Smooth muscle cell (in vitro differentiated cells): ENCODE measurements at regions not wholly inside any gene's neighbourhood (a gene's known extent, or its start where the extent isn't known, plus 50 kb on each side); places are given as distances from the start of the nearest gene placed in this dataset.

Experiments
- DNase-seq: peaks from one replicate; lab custom pipeline; 2025; ENCODE audit not compliant: unreplicated experiment; lab: John Stamatoyannopoulos, UW
- H2AFZ ChIP-seq: fragments of 200-600 bp; sonication (generic); 2 replicates; pipeline ENCODE4 v1.6.0; 2016; ENCODE audit warnings: antibody characterized with exemption, low read depth, mild to moderate bottlenecking
- H3F3A ChIP-seq: fragments of 200-600 bp; sonication (generic); 2 replicates; pipeline ENCODE4 v1.6.0; 2017; ENCODE audit warnings: antibody characterized with exemption, low read depth
- H3K27ac ChIP-seq: fragments of 200-600 bp; sonication (generic); 2 replicates; pipeline ENCODE4 v1.5.1; 2016; ENCODE audit warnings: low read depth, mild to moderate bottlenecking
- H3K27me3 ChIP-seq: fragments of 200-600 bp; sonication (generic); 2 replicates; pipeline ENCODE4 v1.6.1; 2016; ENCODE audit warnings: low read depth, mild to moderate bottlenecking
- H3K36me3 ChIP-seq: fragments of 200-600 bp; sonication (generic); 2 replicates; pipeline ENCODE4 v1.5.1; 2016; ENCODE audit warnings: low read depth
- H3K4me1 ChIP-seq: fragments of 200-600 bp; sonication (generic); 2 replicates; pipeline ENCODE4 v1.5.1; 2016; ENCODE audit warnings: low read depth
- H3K4me2 ChIP-seq: fragments of 200-600 bp; sonication (generic); 2 replicates; pipeline ENCODE4 v1.6.0; 2016; ENCODE audit warnings: mild to moderate bottlenecking
- H3K4me3 ChIP-seq: fragments of 200-600 bp; sonication (generic); 2 replicates; pipeline ENCODE4 v1.5.1; 2016; ENCODE audit warnings: mild to moderate bottlenecking
- H3K79me2 ChIP-seq: fragments of 200-600 bp; sonication (generic); 2 replicates; pipeline ENCODE4 v1.6.0; 2016; ENCODE audit warnings: low read depth, mild to moderate bottlenecking
- H3K9ac ChIP-seq: fragments of 200-600 bp; sonication (generic); 2 replicates; pipeline ENCODE4 v1.6.0; 2016; ENCODE audit warnings: low read depth
- H3K9me3 ChIP-seq: fragments of 200-600 bp; sonication (generic); replicated peaks from 2 replicates; pipeline ENCODE4 v1.5.1; 2016; ENCODE audit warnings: low read depth
- H4K20me1 ChIP-seq: fragments of 200-600 bp; sonication (generic); 2 replicates; pipeline ENCODE4 v1.6.0; 2016; ENCODE audit warnings: low read depth
- CTCF ChIP-seq: fragments of 200-600 bp; sonication (generic); IDR thresholded peaks from 2 replicates; pipeline ENCODE4 v1.5.1; 2017; ENCODE audit warnings: borderline replicate concordance, mild to moderate bottlenecking, antibody characterized with exemption; ENCODE audit not compliant: insufficient read depth, poor library complexity, severe bottlenecking
- WGBS: methylation state at CpG from one replicate; pipeline ENCODE4 v1.1.7; 2016; ENCODE audit warnings: low lambda C conversion rate; 5-methylcytosine and 5-hydroxymethylcytosine counted together

- Histone ChIP-seq H3K4me1 (no peaks in the 10 kb centered on the region), H2AFZ (no peak overlapping the region), H3K27me3 (no peaks in the 10 kb centered on the region), H3F3A (no peaks in the 10 kb centered on the region), H3K9me3 (no peaks in the 10 kb centered on the region), H3K27ac (no peak overlapping the region), H3K4me2 (no peak overlapping the region), H3K79me2 (no peaks in the 10 kb centered on the region), H3K9ac (no peak overlapping the region), H3K4me3 (no peak overlapping the region), H3K36me3 (no peaks in the 10 kb centered on the region), H4K20me1 (no peaks in the 10 kb centered on the region)
- no peak for DNase-seq
- no peak for TF ChIP-seq CTCF
- WGBS: over 99% methylated on average over 6 of the region's 6 CpGs
Observed at GRCh38 chr3:164522073-164522763, 556.1 kb downstream of the SI start.

- no peaks in the 10 kb centered on the region for H3K79me2 ChIP-seq
- H3K36me3 ChIP-seq: no peaks in the 10 kb centered on the region
- no peak for TF ChIP-seq CTCF
- H3K9ac ChIP-seq: no peak overlapping the region
- H3K27ac ChIP-seq: no peak overlapping the region
- no peak for DNase-seq
- no peak overlapping the region for H3K4me2 ChIP-seq
- no peak overlapping the region for H2AFZ ChIP-seq
- WGBS: 94% methylated on average over 2 of the region's 2 CpGs
- no peaks in the 10 kb centered on the region for H3F3A ChIP-seq
- no peaks in the 10 kb centered on the region for H3K9me3 ChIP-seq
- no peaks in the 10 kb centered on the region for H3K4me1 ChIP-seq
- no peaks in the 10 kb centered on the region for H3K27me3 ChIP-seq
- no peak overlapping the region for H3K4me3 ChIP-seq
- H4K20me1 ChIP-seq: no peaks in the 10 kb centered on the region
Observed at GRCh38 chr3:164521644-164522043, 556.7 kb downstream of the SI start.

GRCh38 chr3:164521139-164521538 lies 557.2 kb downstream of the SI start:
- Histone ChIP-seq H3K4me2 (no peak overlapping the region), H3F3A (no peaks in the 10 kb centered on the region), H3K9ac (no peak overlapping the region), H3K27me3 (no peaks in the 10 kb centered on the region), H3K4me1 (no peaks in the 10 kb centered on the region), H3K36me3 (no peaks in the 10 kb centered on the region), H3K79me2 (no peaks in the 10 kb centered on the region), H4K20me1 (no peaks in the 10 kb centered on the region), H3K9me3 (no peaks in the 10 kb centered on the region), H3K4me3 (no peak overlapping the region), H3K27ac (no peak overlapping the region), H2AFZ (no peak overlapping the region)
- no peak for DNase-seq
- no peak for TF ChIP-seq CTCF
- 90% methylated on average over 4 of the region's 4 CpGs for WGBS

GRCh38 chr3:164515256-164515655 lies 563.0 kb downstream of the SI start:
- no peaks in the 10 kb centered on the region for H3K4me1 ChIP-seq
- TF ChIP-seq CTCF: no peak
- H4K20me1 ChIP-seq: no peaks in the 10 kb centered on the region
- H2AFZ ChIP-seq: no peak overlapping the region
- H3K79me2 ChIP-seq: no peaks in the 10 kb centered on the region
- H3K4me2 ChIP-seq: no peak overlapping the region
- WGBS: 91% methylated on average over 5 of the region's 5 CpGs
- no peak overlapping the region for H3K9ac ChIP-seq
- no peaks in the 10 kb centered on the region for H3F3A ChIP-seq
- H3K27ac ChIP-seq: no peak overlapping the region
- no peaks in the 10 kb centered on the region for H3K9me3 ChIP-seq
- no peak overlapping the region for H3K4me3 ChIP-seq
- no peaks in the 10 kb centered on the region for H3K27me3 ChIP-seq
- no peak for DNase-seq
- no peaks in the 10 kb centered on the region for H3K36me3 ChIP-seq
